ENCODE measurements at regions not wholly inside any gene's neighbourhood (a gene's known extent, or its start where the extent isn't known, plus 50 kb on each side); places are given as distances from the start of the nearest gene placed in this dataset.

GRCh38 chr22:49097171-49097925, 730.3 kb downstream of the BRD1 start:
- TF ChIP-seq POLR2AphosphoS5 (IDR thresholded peaks at IDR 0.05; ENCODE audit: low read depth, low read length), result no peak
- TF ChIP-seq, protein P1, sequence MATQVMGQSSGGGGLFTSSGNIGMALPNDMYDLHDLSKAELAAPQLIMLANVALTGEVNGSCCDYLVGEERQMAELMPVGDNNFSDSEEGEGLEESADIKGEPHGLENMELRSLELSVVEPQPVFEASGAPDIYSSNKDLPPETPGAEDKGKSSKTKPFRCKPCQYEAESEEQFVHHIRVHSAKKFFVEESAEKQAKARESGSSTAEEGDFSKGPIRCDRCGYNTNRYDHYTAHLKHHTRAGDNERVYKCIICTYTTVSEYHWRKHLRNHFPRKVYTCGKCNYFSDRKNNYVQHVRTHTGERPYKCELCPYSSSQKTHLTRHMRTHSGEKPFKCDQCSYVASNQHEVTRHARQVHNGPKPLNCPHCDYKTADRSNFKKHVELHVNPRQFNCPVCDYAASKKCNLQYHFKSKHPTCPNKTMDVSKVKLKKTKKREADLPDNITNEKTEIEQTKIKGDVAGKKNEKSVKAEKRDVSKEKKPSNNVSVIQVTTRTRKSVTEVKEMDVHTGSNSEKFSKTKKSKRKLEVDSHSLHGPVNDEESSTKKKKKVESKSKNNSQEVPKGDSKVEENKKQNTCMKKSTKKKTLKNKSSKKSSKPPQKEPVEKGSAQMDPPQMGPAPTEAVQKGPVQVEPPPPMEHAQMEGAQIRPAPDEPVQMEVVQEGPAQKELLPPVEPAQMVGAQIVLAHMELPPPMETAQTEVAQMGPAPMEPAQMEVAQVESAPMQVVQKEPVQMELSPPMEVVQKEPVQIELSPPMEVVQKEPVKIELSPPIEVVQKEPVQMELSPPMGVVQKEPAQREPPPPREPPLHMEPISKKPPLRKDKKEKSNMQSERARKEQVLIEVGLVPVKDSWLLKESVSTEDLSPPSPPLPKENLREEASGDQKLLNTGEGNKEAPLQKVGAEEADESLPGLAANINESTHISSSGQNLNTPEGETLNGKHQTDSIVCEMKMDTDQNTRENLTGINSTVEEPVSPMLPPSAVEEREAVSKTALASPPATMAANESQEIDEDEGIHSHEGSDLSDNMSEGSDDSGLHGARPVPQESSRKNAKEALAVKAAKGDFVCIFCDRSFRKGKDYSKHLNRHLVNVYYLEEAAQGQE (IDR thresholded peaks at IDR 0.05; ENCODE audit: insufficient read depth in 1 of 2, low read depth in 2 of 2, low read length in 1 of 2), result no peak
- TF ChIP-seq, protein P2, sequence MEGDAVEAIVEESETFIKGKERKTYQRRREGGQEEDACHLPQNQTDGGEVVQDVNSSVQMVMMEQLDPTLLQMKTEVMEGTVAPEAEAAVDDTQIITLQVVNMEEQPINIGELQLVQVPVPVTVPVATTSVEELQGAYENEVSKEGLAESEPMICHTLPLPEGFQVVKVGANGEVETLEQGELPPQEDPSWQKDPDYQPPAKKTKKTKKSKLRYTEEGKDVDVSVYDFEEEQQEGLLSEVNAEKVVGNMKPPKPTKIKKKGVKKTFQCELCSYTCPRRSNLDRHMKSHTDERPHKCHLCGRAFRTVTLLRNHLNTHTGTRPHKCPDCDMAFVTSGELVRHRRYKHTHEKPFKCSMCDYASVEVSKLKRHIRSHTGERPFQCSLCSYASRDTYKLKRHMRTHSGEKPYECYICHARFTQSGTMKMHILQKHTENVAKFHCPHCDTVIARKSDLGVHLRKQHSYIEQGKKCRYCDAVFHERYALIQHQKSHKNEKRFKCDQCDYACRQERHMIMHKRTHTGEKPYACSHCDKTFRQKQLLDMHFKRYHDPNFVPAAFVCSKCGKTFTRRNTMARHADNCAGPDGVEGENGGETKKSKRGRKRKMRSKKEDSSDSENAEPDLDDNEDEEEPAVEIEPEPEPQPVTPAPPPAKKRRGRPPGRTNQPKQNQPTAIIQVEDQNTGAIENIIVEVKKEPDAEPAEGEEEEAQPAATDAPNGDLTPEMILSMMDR (IDR thresholded peaks at IDR 0.05), result no peak

Measured in Panc1 (cell line).